ENCODE measurements at regions not wholly inside any gene's neighbourhood (a gene's known extent, or its start where the extent isn't known, plus 50 kb on each side); places are given as distances from the start of the nearest gene placed in this dataset.

DNA sequence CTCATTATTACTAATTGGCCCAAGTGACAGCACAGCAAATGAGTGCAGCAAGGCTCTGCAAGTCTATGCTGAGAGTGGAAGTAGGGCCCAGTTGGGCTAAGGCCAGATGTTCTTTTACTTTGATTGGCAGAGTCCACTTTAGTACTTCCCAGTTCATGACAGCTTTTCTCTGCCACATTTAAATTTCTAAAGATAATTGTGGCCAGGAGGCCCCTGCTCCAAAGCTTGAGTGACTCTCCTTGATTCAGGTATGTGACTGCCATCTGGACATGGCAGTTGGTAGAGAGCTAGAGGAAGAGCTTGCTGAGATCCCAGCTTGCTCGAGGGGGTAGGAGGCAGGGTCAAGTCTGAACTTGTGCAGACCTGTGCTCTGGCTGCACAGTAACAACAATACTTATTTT, 154.1 kb downstream of the CARTPT start:
- Mint-ChIP-seq H3K27ac (ENCODE audit: unreplicated experiment) (no peak overlapping the region), H3K4me3 (ENCODE audit: unreplicated experiment) (no peak overlapping the region), H3K27me3 (ENCODE audit: unreplicated experiment) (peaks cover 3% of the 10 kb centered on the region), H3K4me1 (ENCODE audit: unreplicated experiment) (no peaks in the 10 kb centered on the region), H3K9me3 (ENCODE audit: unreplicated experiment) (no peaks in the 10 kb centered on the region), H3K36me3 (ENCODE audit: low read depth, unreplicated experiment) (no peaks in the 10 kb centered on the region)
- TF ChIP-seq, protein P1, sequence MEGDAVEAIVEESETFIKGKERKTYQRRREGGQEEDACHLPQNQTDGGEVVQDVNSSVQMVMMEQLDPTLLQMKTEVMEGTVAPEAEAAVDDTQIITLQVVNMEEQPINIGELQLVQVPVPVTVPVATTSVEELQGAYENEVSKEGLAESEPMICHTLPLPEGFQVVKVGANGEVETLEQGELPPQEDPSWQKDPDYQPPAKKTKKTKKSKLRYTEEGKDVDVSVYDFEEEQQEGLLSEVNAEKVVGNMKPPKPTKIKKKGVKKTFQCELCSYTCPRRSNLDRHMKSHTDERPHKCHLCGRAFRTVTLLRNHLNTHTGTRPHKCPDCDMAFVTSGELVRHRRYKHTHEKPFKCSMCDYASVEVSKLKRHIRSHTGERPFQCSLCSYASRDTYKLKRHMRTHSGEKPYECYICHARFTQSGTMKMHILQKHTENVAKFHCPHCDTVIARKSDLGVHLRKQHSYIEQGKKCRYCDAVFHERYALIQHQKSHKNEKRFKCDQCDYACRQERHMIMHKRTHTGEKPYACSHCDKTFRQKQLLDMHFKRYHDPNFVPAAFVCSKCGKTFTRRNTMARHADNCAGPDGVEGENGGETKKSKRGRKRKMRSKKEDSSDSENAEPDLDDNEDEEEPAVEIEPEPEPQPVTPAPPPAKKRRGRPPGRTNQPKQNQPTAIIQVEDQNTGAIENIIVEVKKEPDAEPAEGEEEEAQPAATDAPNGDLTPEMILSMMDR (IDR thresholded peaks at IDR 0.05; ENCODE audit: unreplicated experiment) = no peak
- DNase-seq (ENCODE audit: low spot score) = no peak

DNA sequence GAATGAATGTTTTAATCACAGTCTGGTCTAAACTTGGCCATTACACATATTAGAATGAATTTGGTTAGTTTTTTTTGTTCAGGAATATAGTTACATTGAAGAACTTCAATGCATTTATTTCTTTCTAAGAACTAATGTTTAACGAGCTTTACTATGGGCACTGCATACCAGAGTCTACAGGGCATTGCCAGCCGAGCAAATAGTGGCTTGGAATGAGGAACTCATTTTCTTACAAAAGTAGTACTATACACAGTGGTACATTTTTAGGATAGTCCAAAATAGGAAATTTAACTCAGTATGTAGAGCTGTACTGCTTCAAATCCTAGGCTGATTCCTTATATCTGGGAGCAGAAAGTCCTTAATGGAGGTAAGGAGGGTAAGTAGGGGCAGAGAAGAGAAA, 155.4 kb downstream of the CARTPT start:
- no peaks in the 10 kb centered on the region for H3K4me1 Mint-ChIP-seq (ENCODE audit: unreplicated experiment)
- TF ChIP-seq, protein P1 (IDR thresholded peaks at IDR 0.05; ENCODE audit: unreplicated experiment) = no peak
- H3K36me3 Mint-ChIP-seq (ENCODE audit: low read depth, unreplicated experiment) = no peaks in the 10 kb centered on the region
- DNase-seq (ENCODE audit: low spot score) = no peak
- H3K27me3 Mint-ChIP-seq (ENCODE audit: unreplicated experiment) = peaks cover 3% of the 10 kb centered on the region
- no peak overlapping the region for H3K4me3 Mint-ChIP-seq (ENCODE audit: unreplicated experiment)
- no peaks in the 10 kb centered on the region for H3K9me3 Mint-ChIP-seq (ENCODE audit: unreplicated experiment)
- H3K27ac Mint-ChIP-seq (ENCODE audit: unreplicated experiment) = no peak overlapping the region

DNA sequence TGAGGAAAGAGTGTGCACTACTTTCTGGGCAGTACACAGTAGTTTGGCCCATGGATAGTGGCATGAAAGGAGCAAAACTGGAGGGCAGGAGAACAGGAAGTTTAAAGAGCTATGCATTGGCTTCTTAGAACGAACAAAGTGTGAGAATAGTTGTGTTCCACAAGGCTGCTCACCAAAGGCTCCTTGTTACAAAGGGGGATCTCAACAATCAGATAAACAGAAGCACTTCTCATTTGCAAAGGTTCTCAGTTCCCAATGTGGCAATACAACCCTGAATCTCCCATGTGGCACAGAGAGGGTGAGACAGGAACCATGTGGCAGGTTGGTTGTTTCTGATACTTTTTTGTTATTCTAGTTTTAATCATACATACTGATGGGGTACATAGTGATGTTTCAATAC, 158.4 kb downstream of the CARTPT start:
- Mint-ChIP-seq H3K27ac (ENCODE audit: unreplicated experiment) (no peak overlapping the region), H3K4me3 (ENCODE audit: unreplicated experiment) (no peak overlapping the region), H3K4me1 (ENCODE audit: unreplicated experiment) (no peaks in the 10 kb centered on the region), H3K9me3 (ENCODE audit: unreplicated experiment) (no peaks in the 10 kb centered on the region), H3K27me3 (ENCODE audit: unreplicated experiment) (peaks cover 3% of the 10 kb centered on the region), H3K36me3 (ENCODE audit: low read depth, unreplicated experiment) (no peaks in the 10 kb centered on the region)
- TF ChIP-seq, protein P1 (IDR thresholded peaks at IDR 0.05; ENCODE audit: unreplicated experiment) = no peak
- no peak for DNase-seq (ENCODE audit: low spot score)

DNA sequence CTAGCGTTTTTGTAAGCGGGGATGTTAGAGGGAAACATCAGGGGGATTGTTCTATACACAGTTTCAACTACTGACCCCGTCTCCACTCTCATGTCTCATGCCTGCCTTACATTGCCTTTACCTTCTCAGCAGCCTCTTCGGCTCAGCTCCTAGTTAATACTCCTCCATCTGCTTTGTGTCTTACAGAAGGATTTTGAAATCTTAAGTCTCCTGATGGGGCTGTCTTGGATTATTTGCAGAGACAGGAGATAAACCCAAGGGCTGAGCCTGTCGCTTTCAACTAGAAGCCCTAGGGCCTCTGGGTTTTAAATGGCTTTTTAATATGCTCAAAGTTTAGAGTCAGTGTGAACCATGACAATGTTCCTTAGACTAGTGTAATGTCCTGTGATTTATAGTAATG, 161.5 kb downstream of the CARTPT start:
- Mint-ChIP-seq H3K9me3 (ENCODE audit: unreplicated experiment) (no peaks in the 10 kb centered on the region), H3K27ac (ENCODE audit: unreplicated experiment) (no peak overlapping the region), H3K27me3 (ENCODE audit: unreplicated experiment) (peaks cover 3% of the 10 kb centered on the region), H3K4me3 (ENCODE audit: unreplicated experiment) (no peak overlapping the region), H3K4me1 (ENCODE audit: unreplicated experiment) (no peaks in the 10 kb centered on the region), H3K36me3 (ENCODE audit: low read depth, unreplicated experiment) (no peaks in the 10 kb centered on the region)
- no peak for DNase-seq (ENCODE audit: low spot score)
- TF ChIP-seq, protein P1 (IDR thresholded peaks at IDR 0.05; ENCODE audit: unreplicated experiment) = no peak

DNA sequence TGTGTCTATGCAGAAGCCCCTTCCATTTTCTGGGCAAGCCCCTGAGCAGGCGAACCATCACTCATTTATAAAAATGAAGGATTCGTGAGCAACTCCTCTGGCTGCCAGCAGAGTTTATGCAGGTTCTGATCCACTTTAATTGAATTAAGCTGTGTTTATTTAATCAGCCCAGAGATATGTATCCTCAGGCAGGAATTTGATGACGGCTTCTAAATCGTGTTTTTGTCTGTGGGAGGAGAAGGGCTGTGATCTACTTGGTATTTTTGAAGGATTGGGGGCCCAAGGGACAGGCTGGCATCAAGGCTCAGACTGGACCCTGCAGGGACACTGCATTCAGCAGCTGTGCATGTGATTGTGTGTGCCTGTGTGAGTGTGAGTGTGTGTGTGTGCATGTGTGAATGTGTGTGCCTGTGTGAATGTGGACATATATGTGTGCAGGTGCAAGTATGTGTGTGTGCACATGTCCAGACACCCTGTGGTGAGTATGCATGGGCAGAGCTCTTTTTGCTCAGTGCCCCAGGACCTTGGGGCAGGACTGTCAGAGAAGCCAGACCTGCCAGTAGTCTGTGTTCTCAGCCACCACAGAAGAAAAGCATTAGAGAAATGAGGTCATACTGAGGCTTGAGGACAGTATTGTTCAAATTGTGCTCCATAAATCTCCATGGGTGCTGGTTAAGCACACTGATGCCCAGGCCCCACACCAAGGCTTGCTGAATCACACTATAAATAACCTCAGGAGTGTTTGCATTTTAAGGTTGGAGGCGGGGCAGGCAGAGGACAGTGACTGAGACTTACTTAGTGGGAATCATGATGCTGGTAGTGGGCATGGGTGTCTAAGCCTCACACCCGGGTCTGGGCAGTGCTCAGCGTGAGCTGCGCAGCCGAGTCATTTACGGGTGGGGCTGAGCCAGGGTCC, 164.0 kb downstream of the CARTPT start:
- Mint-ChIP-seq H3K27ac (ENCODE audit: unreplicated experiment) (no peak overlapping the region), H3K4me3 (ENCODE audit: unreplicated experiment) (no peak overlapping the region), H3K4me1 (ENCODE audit: unreplicated experiment) (no peaks in the 10 kb centered on the region), H3K9me3 (ENCODE audit: unreplicated experiment) (no peaks in the 10 kb centered on the region), H3K36me3 (ENCODE audit: low read depth, unreplicated experiment) (no peaks in the 10 kb centered on the region), H3K27me3 (ENCODE audit: unreplicated experiment) (peaks cover 1% of the 10 kb centered on the region)
- TF ChIP-seq, protein P1 (IDR thresholded peaks at IDR 0.05; ENCODE audit: unreplicated experiment) = no peak
- DNase-seq (ENCODE audit: low spot score) = no peak
